Neutrophil (primary cell): ENCODE measurements at regions not wholly inside any gene's neighbourhood (a gene's known extent, or its start where the extent isn't known, plus 50 kb on each side); places are given as distances from the start of the nearest gene placed in this dataset.

Experiments used
- H3K27ac ChIP-seq: fragments of 200-600 bp; sonication (generic); 2 replicates; pipeline ENCODE4 v1.5.1; 2016; ENCODE audit warnings: mild to moderate bottlenecking, moderate library complexity
- H3K27me3 ChIP-seq: fragments of 200-600 bp; sonication (generic); 2 replicates; pipeline ENCODE4 v1.6.0; 2016; ENCODE audit warnings: mild to moderate bottlenecking
- H3K36me3 ChIP-seq: fragments of 200-600 bp; sonication (generic); 2 replicates; pipeline ENCODE4 v1.5.1; 2017
- H3K4me1 ChIP-seq, 2 experiments: fragments of 200-600 bp in 1 of 2; sonication (generic) in 1 of 2; 1 replicate in 1 of 2; 2 replicates in 1 of 2; pipeline versions ENCODE4 v1.5.1 to v1.6.1; 2013 to 2016; ENCODE audit warnings: low read depth in 1 of 2, low read length in 1 of 2, mild to moderate bottlenecking in 1 of 2, moderate library complexity in 1 of 2; ENCODE audit not compliant: control insufficient read depth in 1 of 2, insufficient read depth in 1 of 2
- H3K4me3 ChIP-seq, 2 experiments: fragments of 200-600 bp in 1 of 2; sonication (generic) in 1 of 2; 1 replicate in 1 of 2; 2 replicates in 1 of 2; pipeline ENCODE4 v1.5.1; 2013 to 2016; ENCODE audit warnings: low read depth in 1 of 2, low read length in 1 of 2, mild to moderate bottlenecking in 1 of 2, moderate library complexity in 1 of 2
- H3K9me3 ChIP-seq: fragments of 200-600 bp; sonication (generic); 2 replicates; pipeline ENCODE4 v1.5.1; 2016
- CTCF ChIP-seq: fragments of 200-600 bp; sonication (generic); IDR thresholded peaks from 2 replicates; pipeline ENCODE4 v1.5.1; 2016; ENCODE audit warnings: antibody characterized with exemption

GRCh38 chr13:82747291-82747690 lies 1135.0 kb downstream of the SLITRK1 start:
- H3K9me3 ChIP-seq, result no peaks in the 10 kb centered on the region
- no peak overlapping the region for H3K4me3 ChIP-seq
- TF ChIP-seq CTCF, result no peak
- H3K36me3 ChIP-seq, result no peaks in the 10 kb centered on the region
- H3K4me1 ChIP-seq, result no peaks in the 10 kb centered on the region
- H3K27ac ChIP-seq, result no peak overlapping the region
- H3K27me3 ChIP-seq, result no peaks in the 10 kb centered on the region

GRCh38 chr13:82740442-82740841 lies 1141.8 kb downstream of the SLITRK1 start:
- Histone ChIP-seq H3K27me3 (no peaks in the 10 kb centered on the region), H3K36me3 (no peaks in the 10 kb centered on the region), H3K9me3 (no peaks in the 10 kb centered on the region), H3K4me1 (no peaks in the 10 kb centered on the region), H3K27ac (no peak overlapping the region), H3K4me3 (no peak overlapping the region)
- TF ChIP-seq CTCF, result no peak

- H3K4me1 ChIP-seq, result no peaks in the 10 kb centered on the region
Observed at GRCh38 chr13:82739881-82740280, 1142.4 kb downstream of the SLITRK1 start.

GRCh38 chr13:82729401-82729800 lies 1152.9 kb downstream of the SLITRK1 start:
- no peaks in the 10 kb centered on the region for H3K36me3 ChIP-seq
- H3K9me3 ChIP-seq, result no peaks in the 10 kb centered on the region
- no peak overlapping the region for H3K4me3 ChIP-seq
- no peak overlapping the region for H3K27ac ChIP-seq
- no peak for TF ChIP-seq CTCF
- H3K27me3 ChIP-seq, result no peaks in the 10 kb centered on the region
- H3K4me1 ChIP-seq, result no peaks in the 10 kb centered on the region

More at GRCh38 chr13:82739881-82740280, 1142.4 kb downstream of the SLITRK1 start:
- Histone ChIP-seq H3K9me3 (no peaks in the 10 kb centered on the region), H3K27ac (no peak overlapping the region), H3K36me3 (no peaks in the 10 kb centered on the region), H3K27me3 (no peaks in the 10 kb centered on the region), H3K4me3 (no peak overlapping the region)
- no peak for TF ChIP-seq CTCF

GRCh38 chr13:82720986-82721385 lies 1161.3 kb downstream of the SLITRK1 start:
- Histone ChIP-seq H3K27ac (no peak overlapping the region), H3K4me3 (no peak overlapping the region), H3K9me3 (no peaks in the 10 kb centered on the region), H3K4me1 (no peaks in the 10 kb centered on the region), H3K27me3 (no peaks in the 10 kb centered on the region), H3K36me3 (no peaks in the 10 kb centered on the region)
- TF ChIP-seq CTCF, result no peak

GRCh38 chr13:82719987-82720386 lies 1162.3 kb downstream of the SLITRK1 start:
- no peak overlapping the region for H3K4me3 ChIP-seq
- H3K9me3 ChIP-seq, result no peaks in the 10 kb centered on the region
- no peaks in the 10 kb centered on the region for H3K4me1 ChIP-seq
- TF ChIP-seq CTCF, result no peak
- no peaks in the 10 kb centered on the region for H3K36me3 ChIP-seq
- H3K27me3 ChIP-seq, result no peaks in the 10 kb centered on the region
- H3K27ac ChIP-seq, result no peak overlapping the region
